ENCODE measurements at regions not wholly inside any gene's neighbourhood (a gene's known extent, or its start where the extent isn't known, plus 50 kb on each side); places are given as distances from the start of the nearest gene placed in this dataset.
"Not testable (repeated sequence)": the region's sequence is repeated elsewhere in the genome, so short reads cannot be mapped to it uniquely, and the experiment has no call there.

DNA sequence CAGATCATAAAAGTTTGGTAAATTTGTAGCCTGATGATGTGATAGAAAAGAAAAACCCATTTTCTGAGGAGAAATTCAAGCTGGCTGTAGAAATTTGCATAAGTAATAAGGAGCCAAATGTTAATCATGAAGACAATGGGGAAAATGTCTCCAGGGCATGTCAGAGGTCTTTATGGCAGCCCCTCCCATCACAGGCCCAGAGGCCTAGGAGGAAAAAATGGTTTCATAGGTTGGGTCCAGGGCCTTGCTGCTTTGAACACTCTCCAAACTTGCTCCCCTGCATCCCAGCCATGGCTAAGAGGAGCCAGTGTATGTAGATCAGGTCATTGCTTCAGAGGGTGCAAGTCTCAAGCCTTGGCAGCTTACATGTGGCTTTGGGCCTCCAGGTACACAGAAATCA is 903.9 kb upstream of the ADAMTS5 start:
- H3K27ac ChIP-seq (ENCODE audit: insufficient read depth, low read depth, low read length); H3K9ac ChIP-seq (replicated peaks; ENCODE audit: extremely low read depth, insufficient read depth, low read length); H3K4me2 ChIP-seq (ENCODE audit: insufficient read depth, low read length); H3K9me3 ChIP-seq (replicated peaks; ENCODE audit: control insufficient read depth, insufficient read depth, low read length); FAIRE-seq; POLR2A ChIA-PET; H3K4me1 ChIP-seq (ENCODE audit: control insufficient read depth, extremely low read depth, insufficient read depth, low read length); intact Hi-C loops (cut with micrococcal nuclease); DNase-seq (ENCODE audit: low read depth, low spot score); H3K9me1 ChIP-seq (replicated peaks; ENCODE audit: control insufficient read depth, extremely low read depth, insufficient read depth, low read length); BruUV-seq (replicated peaks); H3K4me3 ChIP-seq (replicated peaks in 1 of 3; ENCODE audit: insufficient read depth in 1 of 3, low read depth in 1 of 3, low read length in 3 of 3); H3K79me2 ChIP-seq (ENCODE audit: control insufficient read depth, insufficient read depth, low read length); H3K27me3 ChIP-seq (ENCODE audit: control insufficient read depth in 2 of 2, insufficient read depth in 2 of 2, low read length in 2 of 2); dilution Hi-C loops (cut with MboI; ENCODE audit: extremely low pct_ligation_motif_present, low sequenced_read_pairs); CTCF ChIA-PET; H3K36me3 ChIP-seq (ENCODE audit: control insufficient read depth in 2 of 2, extremely low read depth in 1 of 2, insufficient read depth in 2 of 2, low read length in 2 of 2); H2AFZ ChIP-seq (ENCODE audit: low read depth, low read length); H4K20me1 ChIP-seq (replicated peaks; ENCODE audit: control insufficient read depth, extremely low read depth, insufficient read depth, low read length): not testable (repeated sequence)

DNA sequence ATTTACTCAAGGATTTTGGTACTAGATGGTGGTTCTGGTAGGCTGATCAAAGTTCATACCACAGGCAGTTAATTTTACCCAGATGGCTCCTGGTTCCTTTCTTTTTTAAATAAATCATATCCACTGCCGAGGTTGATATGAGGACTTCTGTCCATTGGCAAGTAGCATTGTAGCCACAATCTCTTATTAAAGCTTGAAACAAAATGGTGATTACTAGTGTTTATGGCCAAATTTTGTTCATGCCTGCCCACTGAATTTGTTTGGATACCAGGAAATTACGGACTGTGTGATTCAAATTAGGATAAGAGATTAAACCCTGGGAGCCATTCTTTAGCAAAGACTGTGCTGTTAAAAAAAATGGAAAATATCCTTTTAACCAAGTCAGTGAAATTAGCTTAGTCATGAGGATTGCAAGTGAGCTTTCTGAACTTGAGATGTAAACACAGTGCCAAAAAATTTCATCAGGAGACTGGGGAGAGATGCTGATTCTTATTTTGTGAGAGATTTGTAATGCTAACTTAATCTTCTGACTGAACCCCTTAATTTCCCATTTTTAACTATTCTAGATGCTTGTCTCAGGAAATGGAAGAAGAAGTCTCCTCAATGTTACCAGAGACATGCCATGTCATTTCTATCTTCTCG is 893.5 kb upstream of the ADAMTS5 start:
- not testable (repeated sequence) for DNase-seq (ENCODE audit: low read depth, low spot score)

DNA sequence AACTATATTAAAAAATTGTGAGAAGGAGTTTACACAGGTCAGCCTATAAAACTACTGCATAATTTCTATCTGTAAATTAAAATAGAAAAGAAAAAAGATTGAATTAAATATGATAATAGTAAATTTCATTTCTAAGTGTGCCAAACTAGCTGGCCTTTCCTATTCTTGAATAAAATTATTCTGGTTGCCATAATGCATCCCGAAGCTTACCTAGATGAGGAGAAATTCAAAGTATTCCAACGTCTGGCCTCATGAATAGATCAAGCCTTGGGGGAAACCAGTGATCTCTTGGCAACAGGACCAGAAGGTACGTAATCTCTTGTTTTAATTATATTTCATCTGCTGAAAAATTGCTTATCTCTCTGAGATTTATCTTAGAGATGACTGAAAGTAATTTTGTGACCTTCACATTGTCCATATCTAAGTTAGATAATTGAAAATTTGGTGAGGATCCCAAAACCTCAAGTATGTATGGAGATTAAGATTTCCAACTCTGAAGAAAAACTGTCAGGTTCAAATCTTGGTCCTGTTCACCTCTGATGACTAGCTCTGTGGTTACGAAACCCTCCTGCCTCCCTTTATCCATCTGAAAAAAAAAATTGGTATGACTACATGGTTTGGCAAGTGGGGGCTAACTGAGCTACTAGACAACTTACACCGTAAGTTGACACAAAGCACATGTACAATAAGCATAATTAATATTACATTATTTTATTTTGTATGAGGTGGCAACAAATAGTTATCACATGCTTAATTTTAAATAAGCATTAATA is 891.4 kb upstream of the ADAMTS5 start:
- CTCF ChIA-PET; dilution Hi-C loops (cut with MboI; ENCODE audit: extremely low pct_ligation_motif_present, low sequenced_read_pairs): not testable (repeated sequence)

More for the DNA sequence above, 893.5 kb upstream of the ADAMTS5 start:
- intact Hi-C loops (cut with micrococcal nuclease); H3K27me3 ChIP-seq (ENCODE audit: control insufficient read depth in 2 of 2, insufficient read depth in 2 of 2, low read length in 2 of 2); BruUV-seq (replicated peaks); H4K20me1 ChIP-seq (replicated peaks; ENCODE audit: control insufficient read depth, extremely low read depth, insufficient read depth, low read length); dilution Hi-C loops (cut with MboI; ENCODE audit: extremely low pct_ligation_motif_present, low sequenced_read_pairs); H3K4me1 ChIP-seq (ENCODE audit: control insufficient read depth, extremely low read depth, insufficient read depth, low read length); H3K9ac ChIP-seq (replicated peaks; ENCODE audit: extremely low read depth, insufficient read depth, low read length); POLR2A ChIA-PET; H3K4me3 ChIP-seq (replicated peaks in 1 of 3; ENCODE audit: insufficient read depth in 1 of 3, low read depth in 1 of 3, low read length in 3 of 3); H2AFZ ChIP-seq (ENCODE audit: low read depth, low read length); H3K79me2 ChIP-seq (ENCODE audit: control insufficient read depth, insufficient read depth, low read length); H3K36me3 ChIP-seq (ENCODE audit: control insufficient read depth in 2 of 2, extremely low read depth in 1 of 2, insufficient read depth in 2 of 2, low read length in 2 of 2); H3K4me2 ChIP-seq (ENCODE audit: insufficient read depth, low read length); FAIRE-seq; H3K9me1 ChIP-seq (replicated peaks; ENCODE audit: control insufficient read depth, extremely low read depth, insufficient read depth, low read length); H3K9me3 ChIP-seq (replicated peaks; ENCODE audit: control insufficient read depth, insufficient read depth, low read length); H3K27ac ChIP-seq (ENCODE audit: insufficient read depth, low read depth, low read length); CTCF ChIA-PET: not testable (repeated sequence)

DNA sequence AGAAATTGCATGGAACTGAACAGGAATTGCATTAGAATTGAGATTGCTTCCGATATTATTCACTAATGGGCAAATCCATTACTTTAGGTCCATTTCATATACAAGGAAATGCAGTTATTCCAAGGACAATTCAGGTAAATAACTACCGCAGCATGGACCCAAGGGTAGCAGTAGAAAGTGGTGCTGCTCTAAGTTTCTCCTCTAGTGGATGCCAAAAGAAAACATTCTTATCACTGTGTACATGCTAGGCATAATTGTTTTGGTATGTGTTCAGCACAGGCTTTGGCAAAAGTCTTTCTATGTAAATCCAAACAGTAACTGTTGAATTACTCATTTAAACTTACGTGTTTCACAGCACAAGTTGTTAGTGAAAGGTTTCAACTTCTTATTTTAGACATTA is 890.1 kb upstream of the ADAMTS5 start:
- dilution Hi-C loops (cut with MboI; ENCODE audit: extremely low pct_ligation_motif_present, low sequenced_read_pairs); H3K27me3 ChIP-seq (ENCODE audit: control insufficient read depth in 2 of 2, insufficient read depth in 2 of 2, low read length in 2 of 2); DNase-seq (ENCODE audit: low read depth, low spot score); H3K4me2 ChIP-seq (ENCODE audit: insufficient read depth, low read length); H3K9me1 ChIP-seq (replicated peaks; ENCODE audit: control insufficient read depth, extremely low read depth, insufficient read depth, low read length); H3K9me3 ChIP-seq (replicated peaks; ENCODE audit: control insufficient read depth, insufficient read depth, low read length); H3K4me3 ChIP-seq (replicated peaks in 1 of 3; ENCODE audit: insufficient read depth in 1 of 3, low read depth in 1 of 3, low read length in 3 of 3); H2AFZ ChIP-seq (ENCODE audit: low read depth, low read length); intact Hi-C loops (cut with micrococcal nuclease); H3K79me2 ChIP-seq (ENCODE audit: control insufficient read depth, insufficient read depth, low read length); POLR2A ChIA-PET; H3K27ac ChIP-seq (ENCODE audit: insufficient read depth, low read depth, low read length); H3K4me1 ChIP-seq (ENCODE audit: control insufficient read depth, extremely low read depth, insufficient read depth, low read length); H3K9ac ChIP-seq (replicated peaks; ENCODE audit: extremely low read depth, insufficient read depth, low read length); CTCF ChIA-PET; H3K36me3 ChIP-seq (ENCODE audit: control insufficient read depth in 2 of 2, extremely low read depth in 1 of 2, insufficient read depth in 2 of 2, low read length in 2 of 2); H4K20me1 ChIP-seq (replicated peaks; ENCODE audit: control insufficient read depth, extremely low read depth, insufficient read depth, low read length); BruUV-seq (replicated peaks); FAIRE-seq: not testable (repeated sequence)

More for the DNA sequence above, 891.4 kb upstream of the ADAMTS5 start:
- H3K79me2 ChIP-seq (ENCODE audit: control insufficient read depth, insufficient read depth, low read length); FAIRE-seq; H3K4me2 ChIP-seq (ENCODE audit: insufficient read depth, low read length); BruUV-seq (replicated peaks); POLR2A ChIA-PET; H3K27ac ChIP-seq (ENCODE audit: insufficient read depth, low read depth, low read length); H2AFZ ChIP-seq (ENCODE audit: low read depth, low read length); H3K36me3 ChIP-seq (ENCODE audit: control insufficient read depth in 2 of 2, extremely low read depth in 1 of 2, insufficient read depth in 2 of 2, low read length in 2 of 2); DNase-seq (ENCODE audit: low read depth, low spot score); H3K4me3 ChIP-seq (replicated peaks in 1 of 3; ENCODE audit: insufficient read depth in 1 of 3, low read depth in 1 of 3, low read length in 3 of 3); H4K20me1 ChIP-seq (replicated peaks; ENCODE audit: control insufficient read depth, extremely low read depth, insufficient read depth, low read length); intact Hi-C loops (cut with micrococcal nuclease); H3K9me1 ChIP-seq (replicated peaks; ENCODE audit: control insufficient read depth, extremely low read depth, insufficient read depth, low read length); H3K9me3 ChIP-seq (replicated peaks; ENCODE audit: control insufficient read depth, insufficient read depth, low read length); H3K9ac ChIP-seq (replicated peaks; ENCODE audit: extremely low read depth, insufficient read depth, low read length); H3K27me3 ChIP-seq (ENCODE audit: control insufficient read depth in 2 of 2, insufficient read depth in 2 of 2, low read length in 2 of 2); H3K4me1 ChIP-seq (ENCODE audit: control insufficient read depth, extremely low read depth, insufficient read depth, low read length): not testable (repeated sequence)
